Upper lobe of left lung (tissue), 6 donors: ENCODE measurements at regions not wholly inside any gene's neighbourhood (a gene's known extent, or its start where the extent isn't known, plus 50 kb on each side); places are given as distances from the start of the nearest gene placed in this dataset.

Experiments
- ATAC-seq, 2 donors: fragments of 200-7000 bp; cut with Tn5 transposase; one replicate each; pipeline ENCODE4 v1.9.1; 2022; ENCODE audit warnings: mild to moderate bottlenecking in 2 of 2, moderate library complexity in 2 of 2; ENCODE audit not compliant: low FRiP score in 2 of 2
- DNase-seq, 2 donors: peaks; one replicate each; pipeline ENCODE4 v3.0.0-alpha.2; 2019 to 2020
- H3K27ac ChIP-seq, 4 donors: fragments of 200-600 bp; sonication (generic); one replicate each; pipeline ENCODE4 v1.5.1; 2016 to 2019
- H3K27me3 ChIP-seq, 4 donors: fragments of 200-600 bp; sonication (generic); one replicate each; pipeline ENCODE4 v1.5.1; 2017 to 2019
- H3K36me3 ChIP-seq, 4 donors: fragments of 200-600 bp; sonication (generic); one replicate each; pipeline ENCODE4 v1.5.1; 2016 to 2019
- H3K4me1 ChIP-seq, 4 donors: fragments of 200-600 bp; sonication (generic); one replicate each; pipeline ENCODE4 v1.5.1; 2018 to 2019
- H3K4me3 ChIP-seq, 4 donors: fragments of 200-600 bp; sonication (generic); one replicate each; pipeline ENCODE4 v1.5.1; 2017 to 2019; ENCODE audit warnings: mild to moderate bottlenecking in 2 of 4, moderate library complexity in 1 of 4
- H3K9me3 ChIP-seq, 4 donors: fragments of 200-600 bp; sonication (generic); one replicate each; pipeline ENCODE4 v1.5.1; 2018 to 2019
- CTCF ChIP-seq, 6 experiments: fragments of 450-650 bp in 4 of 6; fragments of 200-600 bp in 2 of 6; sonication (generic) in 2 of 6; IDR thresholded peaks; one replicate each; pipeline ENCODE4 v1.5.1; 2016 to 2019; ENCODE audit warnings: antibody characterized with exemption in 6 of 6
- EP300 ChIP-seq, 4 donors: sonication (generic); formaldehyde crosslinking; IDR thresholded peaks; one replicate each; pipeline ENCODE4 v1.5.1; 2017; ENCODE audit warnings: antibody characterized with exemption in 4 of 4, control low read depth in 2 of 4
- POLR2A ChIP-seq, 4 donors: fragments of 450-650 bp; IDR thresholded peaks; one replicate each; pipeline ENCODE4 v1.5.1; 2016 to 2017; ENCODE audit warnings: antibody characterized with exemption in 4 of 4, mild to moderate bottlenecking in 2 of 4
- POLR2AphosphoS5 ChIP-seq, 2 donors: sonication (generic); formaldehyde crosslinking; IDR thresholded peaks; one replicate each; pipeline ENCODE4 v1.5.1; 2017; ENCODE audit warnings: antibody characterized with exemption in 2 of 2
- WGBS, 2 donors: methylation state at CpG; one replicate each; pipeline ENCODE4 v1.1.5; 2017 to 2018; 5-methylcytosine and 5-hydroxymethylcytosine counted together
- donor health status: DM: no; HTN: no; CAD: no; lungs with moderate emphysema.
- donor health status: DM: no; HTN: yes; CAD: no; lungs with severe emphysema.

- no peaks in the 10 kb centered on the region for H3K9me3 ChIP-seq
- DNase-seq (peak in 1 of 2 donors; percentile 30), ATAC-seq (no peak)
- H3K27me3 ChIP-seq: no peaks in the 10 kb centered on the region
- no peaks in the 10 kb centered on the region for H3K36me3 ChIP-seq
- H3K4me1 ChIP-seq: peaks cover 0 to 27% (median 14%) of the 10 kb centered on the region in 4 donors
- no peak overlapping the region for H3K27ac ChIP-seq
- TF ChIP-seq CTCF (IDR thresholded peaks at IDR 0.05) (no peak), EP300 (IDR thresholded peaks at IDR 0.05) (no peak), POLR2A (IDR thresholded peaks at IDR 0.05) (no peak), POLR2AphosphoS5 (IDR thresholded peaks at IDR 0.05) (no peak)
- 59 to 100% methylated on average over 2 to 3 of the region's 3 CpGs for WGBS, 2 donors
- H3K4me3 ChIP-seq: no peak overlapping the region
Observed at GRCh38 chr10:7043055-7043653, 367.7 kb downstream of the SFMBT2 start.

DNA sequence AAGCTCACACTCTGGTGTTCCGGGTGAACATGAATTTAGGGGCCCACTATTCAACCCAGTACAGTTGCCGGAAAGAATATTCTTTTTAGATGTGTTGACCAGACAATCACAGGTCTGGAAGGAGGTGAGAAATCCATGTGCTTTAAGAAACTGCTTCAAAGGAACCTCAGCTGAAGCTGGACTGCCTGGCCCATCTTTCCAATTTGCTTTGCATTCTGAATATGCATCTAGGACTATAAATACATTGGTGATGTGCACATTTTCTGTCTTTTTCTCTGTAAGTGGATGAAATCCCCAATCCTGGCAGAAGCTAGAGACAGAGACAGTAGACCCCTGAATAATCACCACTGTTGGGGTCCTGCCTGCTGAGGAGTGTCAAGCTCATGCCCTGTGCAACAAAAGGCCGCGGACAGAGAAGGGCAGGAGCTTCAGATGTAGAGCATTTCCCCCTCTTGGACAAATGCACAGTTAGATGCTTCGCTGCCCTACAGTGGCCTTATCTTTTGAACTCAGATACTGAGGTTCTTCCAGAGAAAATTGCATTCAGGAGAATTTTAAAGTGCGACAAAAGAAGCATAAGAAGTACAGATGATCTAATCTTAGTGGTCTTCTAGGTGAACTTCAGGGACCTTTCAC lies 368.3 kb downstream of the SFMBT2 start:
- no peaks in the 10 kb centered on the region for H3K27me3 ChIP-seq
- H3K9me3 ChIP-seq: no peaks in the 10 kb centered on the region
- 94% methylated on average over 6 of the region's 6 CpGs for WGBS, 2 donors
- H3K4me3 ChIP-seq: no peak overlapping the region
- peaks cover 0 to 27% (median 14%) of the 10 kb centered on the region in 4 donors for H3K4me1 ChIP-seq
- TF ChIP-seq CTCF (IDR thresholded peaks at IDR 0.05) (no peak), POLR2AphosphoS5 (IDR thresholded peaks at IDR 0.05) (no peak), EP300 (IDR thresholded peaks at IDR 0.05) (no peak), POLR2A (IDR thresholded peaks at IDR 0.05) (no peak)
- no peak overlapping the region for H3K27ac ChIP-seq
- no peak for DNase-seq
- no peak for ATAC-seq
- H3K36me3 ChIP-seq: no peaks in the 10 kb centered on the region

DNA sequence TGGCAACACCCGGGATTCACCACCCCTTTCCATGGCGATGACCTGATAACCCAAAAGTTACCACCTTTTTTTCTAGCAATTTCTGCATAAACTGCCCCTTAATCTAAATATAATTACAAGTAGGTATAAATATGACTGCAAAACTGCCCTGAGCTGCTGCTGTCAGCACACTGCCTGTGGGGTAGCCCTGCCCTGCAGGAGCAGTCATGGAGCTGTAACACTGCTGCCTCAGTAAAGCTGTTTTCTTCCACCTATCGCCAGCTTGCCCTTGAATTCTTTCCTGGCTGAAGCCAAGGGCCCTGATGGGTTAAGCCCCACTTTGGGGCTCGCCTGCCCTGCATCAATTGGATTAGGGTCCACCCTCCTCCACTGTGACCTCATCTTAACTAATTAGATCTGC lies 368.8 kb downstream of the SFMBT2 start:
- H3K4me1 ChIP-seq: peaks cover 0 to 22% (median 14%) of the 10 kb centered on the region in 4 donors
- no peak overlapping the region for H3K27ac ChIP-seq
- ATAC-seq (no peak), DNase-seq (no peak)
- H3K27me3 ChIP-seq: no peaks in the 10 kb centered on the region
- no peaks in the 10 kb centered on the region for H3K36me3 ChIP-seq
- 80 to 87% methylated on average over 4 of the region's 4 CpGs for WGBS, 2 donors
- H3K4me3 ChIP-seq: no peak overlapping the region
- TF ChIP-seq POLR2A (IDR thresholded peaks at IDR 0.05): no peak
- no peak for TF ChIP-seq POLR2AphosphoS5 (IDR thresholded peaks at IDR 0.05)
- no peak for TF ChIP-seq CTCF (IDR thresholded peaks at IDR 0.05)
- no peak for TF ChIP-seq EP300 (IDR thresholded peaks at IDR 0.05)
- no peaks in the 10 kb centered on the region for H3K9me3 ChIP-seq

DNA sequence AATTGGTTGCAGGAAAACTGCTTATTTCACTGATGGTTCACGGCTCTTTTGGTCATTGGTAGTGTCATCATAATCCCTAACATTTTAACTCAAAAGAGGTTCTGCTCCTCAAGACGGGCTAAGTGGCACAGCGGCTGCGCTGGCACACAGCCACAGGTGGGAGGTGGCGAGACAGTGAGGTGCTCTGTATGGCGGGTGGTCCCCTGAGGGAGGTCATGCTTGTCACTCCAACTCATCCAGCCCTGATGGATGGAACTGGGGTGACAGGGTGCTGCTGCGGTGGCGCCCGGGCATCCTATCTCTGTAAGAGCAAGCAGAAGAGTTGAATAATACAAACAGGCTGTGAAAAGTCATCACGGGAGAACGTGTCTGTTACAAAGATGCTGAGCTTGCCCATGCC lies 370.2 kb downstream of the SFMBT2 start:
- WGBS, 2 donors: 66 to 79% methylated on average over 11 of the region's 11 CpGs
- H3K36me3 ChIP-seq: no peaks in the 10 kb centered on the region
- H3K27ac ChIP-seq: no peak overlapping the region
- DNase-seq: peak in 1 of 2 donors; percentile 46
- H3K9me3 ChIP-seq: no peaks in the 10 kb centered on the region
- no peak for ATAC-seq
- H3K4me1 ChIP-seq: peaks cover 0 to 20% (median 8%) of the 10 kb centered on the region in 4 donors
- H3K4me3 ChIP-seq: no peak overlapping the region
- TF ChIP-seq CTCF (IDR thresholded peaks at IDR 0.05) (no peak), POLR2AphosphoS5 (IDR thresholded peaks at IDR 0.05) (no peak), POLR2A (IDR thresholded peaks at IDR 0.05) (no peak), EP300 (IDR thresholded peaks at IDR 0.05) (no peak)
- no peaks in the 10 kb centered on the region for H3K27me3 ChIP-seq

DNA sequence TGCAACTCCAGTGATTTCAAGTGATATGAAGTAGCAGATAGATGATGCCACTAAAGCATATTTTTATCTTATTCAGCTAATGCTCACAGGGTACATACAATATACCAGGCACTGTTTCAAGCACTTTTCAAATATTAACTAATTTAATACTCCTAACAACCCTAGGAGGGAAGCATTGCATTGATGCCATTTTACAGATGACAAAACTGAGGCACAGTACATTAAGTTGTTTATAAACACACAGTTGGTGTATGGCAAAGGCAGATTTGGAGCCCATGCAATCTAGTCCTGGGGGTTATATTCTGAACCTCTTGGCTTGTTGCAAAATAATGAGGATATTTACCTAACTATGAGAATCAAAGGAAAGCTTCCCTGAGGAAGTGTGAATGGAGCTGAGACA lies 371.0 kb downstream of the SFMBT2 start:
- H3K9me3 ChIP-seq: no peaks in the 10 kb centered on the region
- TF ChIP-seq POLR2AphosphoS5 (IDR thresholded peaks at IDR 0.05): no peak
- TF ChIP-seq POLR2A (IDR thresholded peaks at IDR 0.05): no peak
- TF ChIP-seq CTCF (IDR thresholded peaks at IDR 0.05): no peak
- TF ChIP-seq EP300 (IDR thresholded peaks at IDR 0.05): no peak
- H3K27me3 ChIP-seq: no peaks in the 10 kb centered on the region
- ATAC-seq (no peak), DNase-seq (no peak)
- peaks cover 0 to 12% (median 1%) of the 10 kb centered on the region in 4 donors for H3K4me1 ChIP-seq
- H3K27ac ChIP-seq: no peak overlapping the region
- H3K4me3 ChIP-seq: no peak overlapping the region
- H3K36me3 ChIP-seq: no peaks in the 10 kb centered on the region
